ENCODE measurements at regions not wholly inside any gene's neighbourhood (a gene's known extent, or its start where the extent isn't known, plus 50 kb on each side); places are given as distances from the start of the nearest gene placed in this dataset.

- POLR2A ChIA-PET (ENCODE audit: unreplicated experiment), result no interaction called here
- Histone ChIP-seq H2AFZ (ENCODE audit: low read length) (no peak overlapping the region), H3K27me3 (ENCODE audit: low read length) (peaks cover 30% of the 10 kb centered on the region), H3K79me2 (ENCODE audit: low read length) (no peaks in the 10 kb centered on the region), H3K4me2 (ENCODE audit: low read length) (no peak overlapping the region), H3K4me3 (ENCODE audit: low read length) (no peak overlapping the region), H3K36me3 (ENCODE audit: low read depth, low read length) (no peaks in the 10 kb centered on the region), H4K20me1 (ENCODE audit: low read length) (no peaks in the 10 kb centered on the region), H3K27ac (ENCODE audit: low read length) (no peak overlapping the region), H3F3A (ENCODE audit: low read length, unreplicated experiment) (no peaks in the 10 kb centered on the region), H3K4me1 (ENCODE audit: insufficient read depth, low read length) (no peaks in the 10 kb centered on the region), H3K9me3 (ENCODE audit: low read length) (no peaks in the 10 kb centered on the region), H3K9ac (ENCODE audit: low read length) (no peak overlapping the region), H3K9me2 (replicated peaks; ENCODE audit: low read length) (no peaks in the 10 kb centered on the region)
- CTCF ChIA-PET, result no interaction called here
- ATAC-seq (no peak), DNase-seq (no peak)
- BruUV-seq (replicated peaks), result no TSS peak
- TF ChIP-seq CTCF (conservative IDR thresholded peaks at IDR 0.05; ENCODE audit: low read depth, low read length), result no peak
- intact Hi-C loops (cut with micrococcal nuclease), result no loop called here
These were observed 212.1 kb upstream of the ZNF521 start for GRCh38 chr18:25563816-25564683.

- no peaks in the 10 kb centered on the region for H3K79me2 ChIP-seq (ENCODE audit: low read length)
- no peak overlapping the region for H3K27ac ChIP-seq (ENCODE audit: low read length)
- H3K9me3 ChIP-seq (ENCODE audit: low read length), result no peaks in the 10 kb centered on the region
- no peak for ATAC-seq
- CTCF ChIA-PET, result no interaction called here
- no TSS peak for BruUV-seq (replicated peaks)
- no peak for DNase-seq
- no peaks in the 10 kb centered on the region for H3K36me3 ChIP-seq (ENCODE audit: low read depth, low read length)
- no peak overlapping the region for H3K4me3 ChIP-seq (ENCODE audit: low read length)
- H4K20me1 ChIP-seq (ENCODE audit: low read length), result no peaks in the 10 kb centered on the region
- H2AFZ ChIP-seq (ENCODE audit: low read length), result no peak overlapping the region
- TF ChIP-seq EZH2phosphoT487 (IDR thresholded peaks at IDR 0.05; ENCODE audit: borderline replicate concordance, low read length) (no peak), EZH2 (IDR thresholded peaks at IDR 0.05; ENCODE audit: low read length, unreplicated experiment) (no peak), CTCF (conservative IDR thresholded peaks at IDR 0.05; ENCODE audit: low read depth, low read length) (no peak)
- peaks cover 37% of the 10 kb centered on the region for H3K27me3 ChIP-seq (ENCODE audit: low read length)
- intact Hi-C loops (cut with micrococcal nuclease), result no loop called here
- POLR2A ChIA-PET (ENCODE audit: unreplicated experiment), result no interaction called here
- no peaks in the 10 kb centered on the region for H3K9me2 ChIP-seq (replicated peaks; ENCODE audit: low read length)
- H3F3A ChIP-seq (ENCODE audit: low read length, unreplicated experiment), result no peaks in the 10 kb centered on the region
- no peak overlapping the region for H3K4me2 ChIP-seq (ENCODE audit: low read length)
- H3K9ac ChIP-seq (ENCODE audit: low read length), result no peak overlapping the region
- H3K4me1 ChIP-seq (ENCODE audit: insufficient read depth, low read length), result no peaks in the 10 kb centered on the region
These were observed 211.4 kb upstream of the ZNF521 start for GRCh38 chr18:25563346-25563745.

- Histone ChIP-seq H3K4me1 (ENCODE audit: insufficient read depth, low read length) (no peaks in the 10 kb centered on the region), H3K9ac (ENCODE audit: low read length) (no peak overlapping the region), H3K36me3 (ENCODE audit: low read depth, low read length) (no peaks in the 10 kb centered on the region), H3K27ac (ENCODE audit: low read length) (no peak overlapping the region), H3K9me2 (replicated peaks; ENCODE audit: low read length) (no peaks in the 10 kb centered on the region), H3K4me3 (ENCODE audit: low read length) (no peak overlapping the region), H3K27me3 (ENCODE audit: low read length) (peaks cover 47% of the 10 kb centered on the region), H3K79me2 (ENCODE audit: low read length) (no peaks in the 10 kb centered on the region), H2AFZ (ENCODE audit: low read length) (no peak overlapping the region), H3K9me3 (ENCODE audit: low read length) (no peaks in the 10 kb centered on the region), H3F3A (ENCODE audit: low read length, unreplicated experiment) (no peaks in the 10 kb centered on the region), H3K4me2 (ENCODE audit: low read length) (no peak overlapping the region), H4K20me1 (ENCODE audit: low read length) (no peaks in the 10 kb centered on the region)
- no peak for TF ChIP-seq EZH2 (IDR thresholded peaks at IDR 0.05; ENCODE audit: low read length, unreplicated experiment)
- TF ChIP-seq CTCF (conservative IDR thresholded peaks at IDR 0.05; ENCODE audit: low read depth, low read length), result peak; percentile 37; the same call in 1 of the 2 replicates
- no peak for TF ChIP-seq EZH2phosphoT487 (IDR thresholded peaks at IDR 0.05; ENCODE audit: borderline replicate concordance, low read length)
- DNase-seq (peak; percentile 31), ATAC-seq (no peak)
- ChIA-PET CTCF (no interaction called here), POLR2A (ENCODE audit: unreplicated experiment) (no interaction called here)
- no TSS peak for BruUV-seq (replicated peaks)
- intact Hi-C loops (cut with micrococcal nuclease), result no loop called here
These were observed 210.0 kb upstream of the ZNF521 start for GRCh38 chr18:25561918-25562317.
